Common myeloid progenitor, CD34-positive (primary cell): ENCODE measurements at regions not wholly inside any gene's neighbourhood (a gene's known extent, or its start where the extent isn't known, plus 50 kb on each side); places are given as distances from the start of the nearest gene placed in this dataset.

ENCODE experiments used
- CTCF ChIA-PET: fragments of 350-600 bp; sonication (Branson Sonifier 250); formaldehyde crosslinking; loops from one replicate; lab custom pipeline; 2021; ENCODE audit warnings: antibody characterized with exemption; lab: Charles Lee
- POLR2A ChIA-PET: fragments of 350-600 bp; sonication (Branson Sonifier 250); formaldehyde crosslinking; loops from one replicate; lab custom pipeline; 2021; ENCODE audit warnings: antibody characterized with exemption; lab: Charles Lee
- DNase-seq, 3 donors: peaks; one replicate each; pipeline versions ENCODE4 v3.0.0 to v3.0.0-alpha.2; 2013
- H3K27ac ChIP-seq, 2 experiments: 1 replicate in 1 of 2; 2 replicates in 1 of 2; pipeline ENCODE4 v1.7.0; 2013; ENCODE audit warnings: inconsistent platforms in 2 of 2, low read length in 2 of 2, mild to moderate bottlenecking in 2 of 2, low read depth in 1 of 2, moderate library complexity in 1 of 2; ENCODE audit not compliant: severe bottlenecking in 2 of 2, insufficient read depth in 1 of 2, poor library complexity in 1 of 2
- H3K27me3 ChIP-seq, 5 experiments: replicated peaks in 2 of 5; 1 replicate in 3 of 5; 2 replicates in 2 of 5; pipeline versions ENCODE4 v1.6.1 to v1.7.0; 2013; ENCODE audit warnings: low read length in 4 of 5, mild to moderate bottlenecking in 2 of 5, moderate library complexity in 2 of 5, inconsistent platforms in 1 of 5; ENCODE audit not compliant: insufficient read depth in 5 of 5, control insufficient read depth in 4 of 5
- H3K36me3 ChIP-seq, 4 experiments: 1 replicate in 2 of 4; 2 replicates in 2 of 4; pipeline versions ENCODE4 v1.6.1 to v1.7.0; 2013; ENCODE audit warnings: low read length in 3 of 4, control low read depth in 1 of 4, mild to moderate bottlenecking in 1 of 4; ENCODE audit not compliant: control insufficient read depth in 4 of 4, insufficient read depth in 4 of 4
- H3K4me1 ChIP-seq, 4 experiments: 1 replicate in 3 of 4; 2 replicates in 1 of 4; pipeline versions ENCODE4 v1.6.1 to v1.7.1; 2013; ENCODE audit warnings: low read length in 3 of 4, mild to moderate bottlenecking in 3 of 4, control low read depth in 1 of 4, inconsistent platforms in 1 of 4, moderate library complexity in 1 of 4; ENCODE audit not compliant: control insufficient read depth in 4 of 4, insufficient read depth in 4 of 4; ENCODE audit errors: control extremely low read depth in 1 of 4
- H3K4me3 ChIP-seq, 7 experiments: 1 replicate in 4 of 7; 2 replicates in 3 of 7; pipeline versions ENCODE4 v1.5.1 to v1.7.0; 2013; ENCODE audit warnings: mild to moderate bottlenecking in 7 of 7, low read length in 6 of 7, moderate library complexity in 6 of 7, inconsistent platforms in 2 of 7, low read depth in 2 of 7, control low read depth in 1 of 7; ENCODE audit not compliant: insufficient read depth in 4 of 7, control insufficient read depth in 1 of 7; ENCODE audit errors: extremely low read depth in 1 of 7
- H3K9me3 ChIP-seq, 5 experiments: 1 replicate in 4 of 5; 2 replicates in 1 of 5; pipeline versions ENCODE4 v1.6.1 to v1.7.1; 2013; ENCODE audit warnings: low read length in 4 of 5, mild to moderate bottlenecking in 2 of 5, inconsistent platforms in 1 of 5, low read depth in 1 of 5, moderate library complexity in 1 of 5; ENCODE audit not compliant: control insufficient read depth in 4 of 5, insufficient read depth in 2 of 5; ENCODE audit errors: control extremely low read depth in 1 of 5
- WGBS: methylation state at CpG from one replicate; pipeline ENCODE4 v1.1.5; 2013; ENCODE audit not compliant: insufficient coverage; 5-methylcytosine and 5-hydroxymethylcytosine counted together

- 22% methylated on average over 4 of the region's 4 CpGs for WGBS
- POLR2A ChIA-PET, result no interaction called here
- Histone ChIP-seq H3K36me3 (no peaks in the 10 kb centered on the region), H3K9me3 (peaks cover 0 to 2% (median 0%) of the 10 kb centered on the region in 5 experiments), H3K27ac (no peak overlapping the region), H3K4me3 (no peak overlapping the region), H3K27me3 (no peaks in the 10 kb centered on the region), H3K4me1 (peaks cover 0 to 11% (median 7%) of the 10 kb centered on the region in 4 experiments)
- CTCF ChIA-PET, result interaction anchor here (0.6 to 5.3 kb wide), 27 partner anchors 10 to 1769 kb away, joined by 3 to 31 read pairs (median 4); no protein-coding TSS in a partner anchor
- DNase-seq, result peak; percentile 57 to 72 (median 65)
These were observed 105.6 kb downstream of the HNRNPD start for GRCh38 chr4:82268050-82268825.

GRCh38 chr4:82267506-82267905, 106.3 kb downstream of the HNRNPD start:
- Histone ChIP-seq H3K27ac (no peak overlapping the region), H3K4me3 (no peak overlapping the region), H3K4me1 (peaks cover 0 to 11% (median 7%) of the 10 kb centered on the region in 4 experiments), H3K36me3 (no peaks in the 10 kb centered on the region), H3K27me3 (no peaks in the 10 kb centered on the region), H3K9me3 (peaks cover 0 to 2% (median 0%) of the 10 kb centered on the region in 5 experiments)
- 100% methylated on average over 2 of the region's 4 CpGs for WGBS
- POLR2A ChIA-PET, result no interaction called here
- CTCF ChIA-PET, result interaction anchor here (0.8 to 5.3 kb wide), 11 partner anchors 10 to 868 kb away, joined by 3 to 31 read pairs (median 5); no protein-coding TSS in a partner anchor
- no peak for DNase-seq

GRCh38 chr4:82266345-82266744, 107.4 kb downstream of the HNRNPD start:
- H3K9me3 ChIP-seq, result peaks cover 0 to 4% (median 0%) of the 10 kb centered on the region in 5 experiments
- peaks cover 0 to 11% (median 7%) of the 10 kb centered on the region in 4 experiments for H3K4me1 ChIP-seq
- no peak overlapping the region for H3K27ac ChIP-seq
- no peaks in the 10 kb centered on the region for H3K36me3 ChIP-seq
- no peaks in the 10 kb centered on the region for H3K27me3 ChIP-seq
- H3K4me3 ChIP-seq, result no peak overlapping the region
- WGBS, result 100% methylated on average over 1 of the region's 2 CpGs
- ChIA-PET POLR2A (no interaction called here), CTCF (interaction anchor here (0.6 to 1.3 kb wide), 5 partner anchors 11 to 861 kb away, joined by 3 to 6 read pairs (median 4); no protein-coding TSS in a partner anchor)
- DNase-seq, result no peak

GRCh38 chr4:82261084-82261483, 112.7 kb downstream of the HNRNPD start:
- no peak overlapping the region for H3K27ac ChIP-seq
- H3K27me3 ChIP-seq, result no peaks in the 10 kb centered on the region
- ChIA-PET CTCF (no interaction called here), POLR2A (no interaction called here)
- H3K9me3 ChIP-seq, result peaks cover 0 to 4% (median 0%) of the 10 kb centered on the region in 5 experiments
- WGBS, result 80% methylated on average over 1 of the region's 2 CpGs
- no peak for DNase-seq
- no peak overlapping the region for H3K4me3 ChIP-seq
- no peaks in the 10 kb centered on the region for H3K36me3 ChIP-seq
- no peaks in the 10 kb centered on the region for H3K4me1 ChIP-seq

- H3K36me3 ChIP-seq, result no peaks in the 10 kb centered on the region
- H3K4me3 ChIP-seq, result no peak overlapping the region
These were observed 113.2 kb downstream of the HNRNPD start for GRCh38 chr4:82260632-82261031.

GRCh38 chr4:82256718-82257117, 117.1 kb downstream of the HNRNPD start:
- no peaks in the 10 kb centered on the region for H3K9me3 ChIP-seq
- H3K36me3 ChIP-seq, result no peaks in the 10 kb centered on the region
- ChIA-PET POLR2A (interaction anchor here (0.6 kb wide), 1 partner anchor 857 kb away, joined by 5 read pairs; no protein-coding TSS in a partner anchor), CTCF (interaction anchor here (3.6 kb wide), 1 partner anchor 13 kb away, joined by 16 read pairs; no protein-coding TSS in a partner anchor)
- H3K27ac ChIP-seq, result no peak overlapping the region
- H3K4me1 ChIP-seq, result no peaks in the 10 kb centered on the region
- H3K4me3 ChIP-seq, result no peak overlapping the region
- WGBS, result 93% methylated on average over 2 of the region's 2 CpGs
- no peaks in the 10 kb centered on the region for H3K27me3 ChIP-seq
- DNase-seq, result no peak

More at GRCh38 chr4:82260632-82261031, 113.2 kb downstream of the HNRNPD start:
- Histone ChIP-seq H3K9me3 (peaks cover 0 to 4% (median 0%) of the 10 kb centered on the region in 5 experiments), H3K27ac (no peak overlapping the region), H3K27me3 (no peaks in the 10 kb centered on the region), H3K4me1 (no peaks in the 10 kb centered on the region)
- ChIA-PET CTCF (no interaction called here), POLR2A (no interaction called here)
- no peak for DNase-seq

GRCh38 chr4:82255657-82256056, 118.1 kb downstream of the HNRNPD start:
- no peak overlapping the region for H3K27ac ChIP-seq
- H3K4me3 ChIP-seq, result no peak overlapping the region
- no peak for DNase-seq
- no peaks in the 10 kb centered on the region for H3K4me1 ChIP-seq
- no peaks in the 10 kb centered on the region for H3K27me3 ChIP-seq
- ChIA-PET POLR2A (no interaction called here), CTCF (interaction anchor here (0.7 to 2.0 kb wide), 2 partner anchors 9 to 11 kb away, joined by 3 to 6 read pairs; no protein-coding TSS in a partner anchor)
- WGBS, result 88% methylated on average over 1 of the region's 1 CpG
- H3K36me3 ChIP-seq, result no peaks in the 10 kb centered on the region
- no peaks in the 10 kb centered on the region for H3K9me3 ChIP-seq
